ENCODE measurements at regions not wholly inside any gene's neighbourhood (a gene's known extent, or its start where the extent isn't known, plus 50 kb on each side); places are given as distances from the start of the nearest gene placed in this dataset.

GRCh38 chr1:199671684-199672083 is 355.8 kb upstream of the NR5A2 start:
- Histone ChIP-seq H3K9me3 (ENCODE audit: severe bottlenecking) (no peaks in the 10 kb centered on the region), H3K27me3 (ENCODE audit: insufficient read depth, poor library complexity, severe bottlenecking) (no peaks in the 10 kb centered on the region), H3K36me3 (ENCODE audit: low read depth) (no peaks in the 10 kb centered on the region), H3K4me1 (ENCODE audit: insufficient read depth, poor library complexity, severe bottlenecking) (no peaks in the 10 kb centered on the region), H3K4me3 (ENCODE audit: severe bottlenecking) (no peak overlapping the region), H3K27ac (ENCODE audit: poor library complexity, severe bottlenecking) (no peak overlapping the region)
- DNase-seq (ENCODE audit: low spot score) (no peak), ATAC-seq (ENCODE audit: low read depth) (no peak)
- no peak for TF ChIP-seq CTCF (IDR thresholded peaks at IDR 0.05; ENCODE audit: poor library complexity, severe bottlenecking)

GRCh38 chr1:199675937-199676336 is 351.6 kb upstream of the NR5A2 start:
- ATAC-seq (ENCODE audit: low read depth) (no peak), DNase-seq (ENCODE audit: low spot score) (no peak)
- TF ChIP-seq CTCF (IDR thresholded peaks at IDR 0.05; ENCODE audit: poor library complexity, severe bottlenecking), result no peak
- Histone ChIP-seq H3K27me3 (ENCODE audit: insufficient read depth, poor library complexity, severe bottlenecking) (no peaks in the 10 kb centered on the region), H3K27ac (ENCODE audit: poor library complexity, severe bottlenecking) (no peak overlapping the region), H3K9me3 (ENCODE audit: severe bottlenecking) (no peaks in the 10 kb centered on the region), H3K4me1 (ENCODE audit: insufficient read depth, poor library complexity, severe bottlenecking) (no peaks in the 10 kb centered on the region), H3K4me3 (ENCODE audit: severe bottlenecking) (no peak overlapping the region), H3K36me3 (ENCODE audit: low read depth) (no peaks in the 10 kb centered on the region)

- ATAC-seq (ENCODE audit: low read depth), result no peak
Observed at GRCh38 chr1:199678771-199679170, 348.7 kb upstream of the NR5A2 start.

GRCh38 chr1:199682081-199682480 is 345.4 kb upstream of the NR5A2 start:
- ATAC-seq (ENCODE audit: low read depth) (no peak), DNase-seq (ENCODE audit: low spot score) (no peak)
- Histone ChIP-seq H3K27me3 (ENCODE audit: insufficient read depth, poor library complexity, severe bottlenecking) (no peaks in the 10 kb centered on the region), H3K36me3 (ENCODE audit: low read depth) (no peaks in the 10 kb centered on the region), H3K9me3 (ENCODE audit: severe bottlenecking) (no peaks in the 10 kb centered on the region), H3K4me3 (ENCODE audit: severe bottlenecking) (no peak overlapping the region), H3K4me1 (ENCODE audit: insufficient read depth, poor library complexity, severe bottlenecking) (peaks cover 16% of the 10 kb centered on the region), H3K27ac (ENCODE audit: poor library complexity, severe bottlenecking) (no peak overlapping the region)
- no peak for TF ChIP-seq CTCF (IDR thresholded peaks at IDR 0.05; ENCODE audit: poor library complexity, severe bottlenecking)

More at GRCh38 chr1:199678771-199679170, 348.7 kb upstream of the NR5A2 start:
- Histone ChIP-seq H3K4me1 (ENCODE audit: insufficient read depth, poor library complexity, severe bottlenecking) (no peaks in the 10 kb centered on the region), H3K4me3 (ENCODE audit: severe bottlenecking) (no peak overlapping the region), H3K27ac (ENCODE audit: poor library complexity, severe bottlenecking) (no peak overlapping the region), H3K36me3 (ENCODE audit: low read depth) (no peaks in the 10 kb centered on the region), H3K9me3 (ENCODE audit: severe bottlenecking) (no peaks in the 10 kb centered on the region), H3K27me3 (ENCODE audit: insufficient read depth, poor library complexity, severe bottlenecking) (no peaks in the 10 kb centered on the region)
- TF ChIP-seq CTCF (IDR thresholded peaks at IDR 0.05; ENCODE audit: poor library complexity, severe bottlenecking), result no peak
- no peak for DNase-seq (ENCODE audit: low spot score)

- peak; percentile 83 for ATAC-seq (ENCODE audit: low read depth)
Observed at GRCh38 chr1:199684686-199685273, 342.7 kb upstream of the NR5A2 start.

More at GRCh38 chr1:199684686-199685273, 342.7 kb upstream of the NR5A2 start:
- Histone ChIP-seq H3K9me3 (ENCODE audit: severe bottlenecking) (no peaks in the 10 kb centered on the region), H3K4me3 (ENCODE audit: severe bottlenecking) (no peak overlapping the region), H3K27me3 (ENCODE audit: insufficient read depth, poor library complexity, severe bottlenecking) (no peaks in the 10 kb centered on the region), H3K36me3 (ENCODE audit: low read depth) (no peaks in the 10 kb centered on the region), H3K27ac (ENCODE audit: poor library complexity, severe bottlenecking) (peak overlapping the region; percentile 21), H3K4me1 (ENCODE audit: insufficient read depth, poor library complexity, severe bottlenecking) (peaks cover 25% of the 10 kb centered on the region)
- DNase-seq (ENCODE audit: low spot score), result no peak
- TF ChIP-seq CTCF (IDR thresholded peaks at IDR 0.05; ENCODE audit: poor library complexity, severe bottlenecking), result peak; percentile 96
